IMR-90 (cell line): ENCODE measurements at regions not wholly inside any gene's neighbourhood (a gene's known extent, or its start where the extent isn't known, plus 50 kb on each side); places are given as distances from the start of the nearest gene placed in this dataset.

Experiments used
- ATAC-seq: fragments of 200-7000 bp; cut with Tn5 transposase; 2 replicates; pipeline ENCODE4 v1.9.1; 2020; ENCODE audit warnings: low read depth, mild to moderate bottlenecking, moderate library complexity
- BruUV-seq: library from RNA; stranded (reverse); fragments of 400-500 nt; replicated peaks from 2 replicates; lab custom pipeline; 2021; lab: Mats Ljungman, UMichigan
- CTCF ChIA-PET: fragments of 300-600 bp; formaldehyde crosslinking; extraction: SDS; loops from one replicate; lab custom pipeline; 2021; ENCODE audit warnings: antibody characterized with exemption; lab: Yijun Ruan, JAX
- POLR2A ChIA-PET: fragments of 300-600 bp; sonication (Branson Sonifier 250); formaldehyde crosslinking; loops from one replicate; lab custom pipeline; 2022; ENCODE audit warnings: antibody characterized with exemption; ENCODE audit not compliant: unreplicated experiment; lab: Charles Lee
- DNase-seq: peaks from one replicate; pipeline ENCODE4 v3.0.0; 2013
- H2AFZ ChIP-seq: replicated peaks from 2 replicates; pipeline ENCODE3; 2013; ENCODE audit warnings: low read length, mild to moderate bottlenecking; ENCODE audit not compliant: poor library complexity
- H2AK5ac ChIP-seq: 2 replicates; pipeline ENCODE4 v1.6.1; 2013; ENCODE audit warnings: low read depth, low read length, inconsistent platforms
- H2AK9ac ChIP-seq: replicated peaks from 2 replicates; pipeline ENCODE3; 2013; ENCODE audit warnings: mild to moderate bottlenecking, low read depth, low read length, moderate library complexity; ENCODE audit not compliant: poor library complexity
- H2BK120ac ChIP-seq: 2 replicates; pipeline ENCODE4 v1.6.1; 2013; ENCODE audit warnings: low read depth, low read length, inconsistent platforms
- H2BK15ac ChIP-seq: 3 replicates; pipeline ENCODE4 v1.6.1; 2013; ENCODE audit warnings: low read depth, low read length, inconsistent platforms
- H2BK20ac ChIP-seq: 2 replicates; pipeline ENCODE4 v1.6.1; 2013; ENCODE audit warnings: low read depth, mild to moderate bottlenecking, inconsistent platforms, low read length, moderate library complexity
- H2BK5ac ChIP-seq: 2 replicates; pipeline ENCODE4 v1.6.1; 2013; ENCODE audit warnings: mild to moderate bottlenecking, low read depth, low read length, inconsistent platforms; ENCODE audit not compliant: poor library complexity, severe bottlenecking
- H3K14ac ChIP-seq: replicated peaks from 2 replicates; pipeline ENCODE4 v1.6.1; 2013; ENCODE audit warnings: low read depth, low read length, inconsistent platforms
- H3K18ac ChIP-seq: 2 replicates; pipeline ENCODE4 v1.6.1; 2013; ENCODE audit warnings: low read depth, low read length, control low read depth
- H3K23ac ChIP-seq: 2 replicates; pipeline ENCODE4 v1.6.1; 2013; ENCODE audit warnings: low read depth, low read length, inconsistent platforms
- H3K27ac ChIP-seq: 2 replicates; pipeline ENCODE4 v1.5.1; 2013; ENCODE audit warnings: mild to moderate bottlenecking, control low read depth, low read length; ENCODE audit not compliant: insufficient read depth
- H3K27me3 ChIP-seq: 2 replicates; pipeline ENCODE4 v1.6.1; 2013; ENCODE audit warnings: low read length; ENCODE audit not compliant: control insufficient read depth, insufficient read depth
- H3K36me3 ChIP-seq: 2 replicates; pipeline ENCODE4 v1.6.1; 2013; ENCODE audit warnings: low read length, mixed read lengths; ENCODE audit not compliant: control insufficient read depth, insufficient read depth
- H3K4ac ChIP-seq: 2 replicates; pipeline ENCODE4 v1.6.1; 2013; ENCODE audit warnings: low read depth, low read length, inconsistent platforms
- H3K4me1 ChIP-seq: 2 replicates; pipeline ENCODE4 v1.6.1; 2013; ENCODE audit warnings: low read length, mixed read lengths; ENCODE audit not compliant: control insufficient read depth, insufficient read depth
- H3K4me2 ChIP-seq: 2 replicates; pipeline ENCODE4 v1.6.1; 2013; ENCODE audit warnings: low read depth, mild to moderate bottlenecking, control low read depth, low read length, moderate library complexity
- H3K4me3 ChIP-seq: 2 replicates; pipeline ENCODE4 v1.5.1; 2013; ENCODE audit warnings: low read depth, mild to moderate bottlenecking, control low read depth, low read length, moderate library complexity; ENCODE audit not compliant: insufficient read depth
- H3K56ac ChIP-seq: 2 replicates; pipeline ENCODE4 v1.6.1; 2013; ENCODE audit warnings: low read length, inconsistent platforms; ENCODE audit not compliant: insufficient read depth; ENCODE audit errors: extremely low read depth
- H3K79me1 ChIP-seq, 2 experiments: 2 replicates each; pipeline ENCODE4 v1.6.1; 2013; ENCODE audit warnings: low read length in 2 of 2, inconsistent platforms in 1 of 2, low read depth in 1 of 2
- H3K9ac ChIP-seq: 2 replicates; pipeline ENCODE4 v1.6.1; 2013; ENCODE audit warnings: low read depth, low read length, control low read depth
- H3K9me1 ChIP-seq: 2 replicates; pipeline ENCODE4 v1.6.1; 2013; ENCODE audit warnings: low read length, inconsistent platforms; ENCODE audit not compliant: insufficient read depth
- H3K9me3 ChIP-seq: 2 replicates; pipeline ENCODE4 v1.6.1; 2013; ENCODE audit warnings: low read length; ENCODE audit not compliant: control insufficient read depth, insufficient read depth
- H4K20me1 ChIP-seq: 2 replicates; pipeline ENCODE4 v1.6.1; 2013; ENCODE audit warnings: low read length, inconsistent platforms; ENCODE audit not compliant: insufficient read depth
- H4K5ac ChIP-seq: 2 replicates; pipeline ENCODE4 v1.6.1; 2013; ENCODE audit warnings: mild to moderate bottlenecking, low read depth, low read length, control low read depth
- H4K8ac ChIP-seq, 2 experiments: 2 replicates each; pipeline ENCODE4 v1.6.1; 2013; ENCODE audit warnings: low read depth in 2 of 2, low read length in 2 of 2, control low read depth in 1 of 2, inconsistent platforms in 1 of 2
- H4K91ac ChIP-seq: 2 replicates; pipeline ENCODE4 v1.6.1; 2013; ENCODE audit warnings: low read depth, low read length, inconsistent platforms; ENCODE audit not compliant: insufficient read depth
- CEBPB ChIP-seq: IDR thresholded peaks from 2 replicates; pipeline ENCODE4 v1.6.1; 2012; ENCODE audit warnings: low read depth, low read length, improper control_type of control experiment
- MAFK ChIP-seq: IDR thresholded peaks from 2 replicates; pipeline ENCODE4 v1.6.1; 2012; ENCODE audit warnings: low read depth, low read length, improper control_type of control experiment
- RFX5 ChIP-seq: IDR thresholded peaks from 2 replicates; pipeline ENCODE4 v1.8.0; 2012; ENCODE audit warnings: low read depth, mild to moderate bottlenecking, low read length, moderate library complexity
- WGBS, 2 experiments: methylation state at CpG; one replicate each; pipeline versions ENCODE4 v1.1.5 to v1.1.7; 2013; ENCODE audit warnings: missing lambda C conversion rate in 2 of 2; ENCODE audit not compliant: insufficient read length in 1 of 2; ENCODE audit errors: extremely low coverage in 2 of 2; 5-methylcytosine and 5-hydroxymethylcytosine counted together
- dilution Hi-C: fragments of 300-500 bp; cut with HindIII; formaldehyde crosslinking; loops from one replicate; pipeline ENCODE4 v1.14.3; 2018; ENCODE audit warnings: low sequenced_read_pairs; ENCODE audit not compliant: unreplicated experiment
- in situ Hi-C: fragments of 300-500 bp; cut with MboI; formaldehyde crosslinking; loops from 3 replicates; pipeline ENCODE4 v1.14.3; 2019; ENCODE audit warnings: low sequenced_read_pairs, inconsistent platforms, mixed read lengths
- intact Hi-C: fragments of 100-400 bp; cut with micrococcal nuclease; formaldehyde crosslinking; loops from 2 replicates; pipeline ENCODE4 v1.10.0; 2022

DNA sequence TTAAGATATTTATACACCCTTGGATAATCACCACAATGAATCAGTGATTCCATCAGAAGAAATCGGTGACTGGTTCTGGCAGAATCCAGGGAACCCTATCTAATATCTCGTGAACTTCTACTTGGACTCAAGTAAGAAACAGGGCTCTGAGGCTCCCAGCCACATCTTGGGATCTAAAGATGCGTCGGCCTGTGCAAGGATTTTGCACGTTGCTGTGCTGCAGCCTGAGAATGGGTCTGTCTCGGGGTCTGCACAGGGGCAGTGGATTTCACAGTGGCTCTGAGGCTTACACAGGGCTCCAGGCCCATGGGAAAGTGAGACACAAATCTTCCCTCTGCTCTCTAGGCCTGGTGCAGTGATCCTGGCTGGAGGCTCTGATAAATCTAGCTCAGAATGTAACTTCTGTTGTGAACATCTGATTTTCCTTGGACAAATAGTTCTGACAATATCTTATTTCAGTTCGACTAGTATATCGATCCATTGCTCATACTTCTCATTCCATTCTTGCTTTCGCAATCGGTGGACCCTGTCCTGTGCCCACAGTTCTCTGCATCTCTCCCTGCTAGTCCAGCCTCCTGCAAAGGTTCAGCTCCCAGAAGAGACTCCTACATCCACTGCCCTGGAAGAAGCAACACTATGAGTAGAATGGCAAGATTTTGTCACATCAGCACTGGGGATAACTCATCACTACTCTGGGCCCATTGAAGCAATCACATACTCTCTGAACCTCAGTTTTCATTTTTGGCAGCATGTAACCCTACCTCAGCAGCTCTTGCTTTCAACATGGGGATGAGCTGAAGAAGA is 105.5 kb upstream of the TOP3B start:
- no peak overlapping the region for H3K56ac ChIP-seq
- ChIA-PET POLR2A (no interaction called here), CTCF (interaction anchor here (1.6 kb wide), 1 partner anchor 26 kb away, joined by 3 read pairs; no protein-coding TSS in a partner anchor)
- no peak; the same call in 1 of the 2 replicates for ATAC-seq
- intact Hi-C loops = no loop called here
- no peaks in the 10 kb centered on the region for H3K9me3 ChIP-seq
- no peak overlapping the region; the same call in 1 of the 2 replicates for H2BK20ac ChIP-seq
- H3K18ac ChIP-seq = no peak overlapping the region; the same call in 1 of the 2 replicates
- no peak for DNase-seq
- in situ Hi-C loops = no loop called here
- H3K36me3 ChIP-seq = no peaks in the 10 kb centered on the region
- H3K79me1 ChIP-seq = no peaks in the 10 kb centered on the region
- H3K9ac ChIP-seq = no peak overlapping the region
- peak overlapping the region; percentile 0; the same call in 1 of the 2 replicates for H4K91ac ChIP-seq
- H3K14ac ChIP-seq = no peak overlapping the region
- dilution Hi-C loops = no loop called here
- peaks cover 13% of the 10 kb centered on the region for H3K27me3 ChIP-seq
- peaks cover 12% of the 10 kb centered on the region for H3K4me1 ChIP-seq
- H4K5ac ChIP-seq = no peak overlapping the region; the same call in 1 of the 2 replicates
- H3K9me1 ChIP-seq = peaks cover 15% of the 10 kb centered on the region; the same call in 1 of the 2 replicates
- H2BK5ac ChIP-seq = no peak overlapping the region
- peak overlapping the region; percentile 26; the same call in 1 of the 2 replicates for H2BK120ac ChIP-seq
- no peak overlapping the region for H2AFZ ChIP-seq
- peak overlapping the region; percentile 28; the same call in 1 of the 2 replicates for H3K4ac ChIP-seq
- no peak overlapping the region for H2AK5ac ChIP-seq
- no peak overlapping the region for H3K4me2 ChIP-seq
- no peak overlapping the region for H3K23ac ChIP-seq
- BruUV-seq = no TSS peak
- H3K27ac ChIP-seq = no peak overlapping the region
- no peak overlapping the region; a peak in 1 of 4 replicates for H4K8ac ChIP-seq
- WGBS, 2 experiments = 88% methylated on average over 3 of the region's 10 CpGs; no CpG with 5 or more reads in 1 of the 2 experiments
- TF ChIP-seq RFX5 = no peak
- TF ChIP-seq CEBPB = peak; percentile 34; the same call in 1 of the 2 replicates
- peak; percentile 36; the same call in 1 of the 2 replicates for TF ChIP-seq MAFK
- H3K4me3 ChIP-seq = no peak overlapping the region
- peak overlapping the region; percentile 26 for H2AK9ac ChIP-seq
- 0 out of 3 replicates have a peak overlapping the region, but pooled peaks have one; percentile 6 for H2BK15ac ChIP-seq
- H4K20me1 ChIP-seq = no peaks in the 10 kb centered on the region
